Esophagus squamous epithelium (tissue), 4 donors: ENCODE measurements at regions not wholly inside any gene's neighbourhood (a gene's known extent, or its start where the extent isn't known, plus 50 kb on each side); places are given as distances from the start of the nearest gene placed in this dataset.

ENCODE experiments used
- CTCF ChIP-seq, 6 experiments: fragments of 450-650 bp in 4 of 6; fragments of 200-600 bp in 2 of 6; sonication (generic) in 2 of 6; IDR thresholded peaks; one replicate each; pipeline ENCODE4 v1.5.1; 2016 to 2019; ENCODE audit warnings: antibody characterized with exemption in 6 of 6, mild to moderate bottlenecking in 4 of 6, moderate library complexity in 4 of 6
- POLR2A ChIP-seq, 4 donors: fragments of 450-650 bp; IDR thresholded peaks; one replicate each; pipeline ENCODE4 v1.6.1; 2017; ENCODE audit warnings: antibody characterized with exemption in 4 of 4, mild to moderate bottlenecking in 4 of 4, moderate library complexity in 3 of 4

DNA sequence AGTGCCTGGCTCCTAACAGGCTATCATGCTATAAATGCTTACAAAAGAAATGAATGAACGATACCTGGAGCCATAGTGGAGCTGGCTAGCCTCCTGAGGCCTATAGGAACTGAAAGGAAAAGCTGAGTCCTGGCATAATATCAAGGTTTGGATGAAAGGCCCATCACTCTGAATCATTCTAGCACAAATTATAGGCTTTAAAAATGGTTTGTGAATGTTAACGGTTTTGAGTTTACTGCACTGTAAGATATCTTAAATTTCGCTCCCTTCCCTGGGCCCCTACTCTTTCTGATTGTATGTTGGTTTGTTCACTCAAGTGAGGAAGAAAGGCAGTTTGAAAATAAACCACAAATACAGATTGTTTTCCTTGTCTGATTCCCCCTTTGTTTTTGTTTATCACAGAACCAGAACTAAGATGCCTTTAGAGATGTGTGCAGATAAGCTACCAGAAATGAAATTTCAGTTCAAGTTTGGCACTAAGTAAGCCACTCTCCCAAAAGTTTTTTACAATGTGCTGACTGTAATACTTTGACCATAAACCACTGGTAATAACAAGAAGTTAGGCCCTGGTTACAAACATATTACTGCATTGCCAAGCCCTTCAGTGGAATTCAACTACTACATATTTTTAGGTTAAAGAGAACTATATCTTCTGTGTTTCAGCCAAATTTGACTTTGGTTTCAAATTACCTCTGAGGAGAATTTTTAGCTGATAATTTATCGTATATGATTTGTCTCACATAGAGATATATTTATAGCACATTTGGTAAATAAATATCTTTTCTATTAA, 89.5 kb downstream of the ALX1 start:
- TF ChIP-seq CTCF (IDR thresholded peaks at IDR 0.05): no peak
- no peak for TF ChIP-seq POLR2A (IDR thresholded peaks at IDR 0.05)
